Right lobe of liver (tissue), 4 donors: ENCODE measurements at regions not wholly inside any gene's neighbourhood (a gene's known extent, or its start where the extent isn't known, plus 50 kb on each side); places are given as distances from the start of the nearest gene placed in this dataset.

Experiments
- CTCF ChIP-seq, 4 donors: fragments of 200-600 bp in 3 of 4; fragments of 450-650 bp in 1 of 4; IDR thresholded peaks; one replicate each; pipeline versions ENCODE4 v1.5.1 to v1.8.0; 2016 to 2022; ENCODE audit warnings: antibody characterized with exemption in 4 of 4, mild to moderate bottlenecking in 2 of 4
- POLR2A ChIP-seq: fragments of 450-650 bp; IDR thresholded peaks from one replicate; pipeline ENCODE4 v1.6.1; 2017; ENCODE audit warnings: antibody characterized with exemption, mild to moderate bottlenecking
- donor health status: DM: no; HTN: no; CAD: no.
- donor health status: DM: no; HTN: no; CAD: no.
- donor health status: DM: no; HTN: yes; CAD: no.

GRCh38 chr6:115071962-115072361, 729.1 kb upstream of the HS3ST5 start:
- no peak for TF ChIP-seq CTCF (IDR thresholded peaks at IDR 0.05)
- no peak for TF ChIP-seq POLR2A
